ENCODE measurements at regions not wholly inside any gene's neighbourhood (a gene's known extent, or its start where the extent isn't known, plus 50 kb on each side); places are given as distances from the start of the nearest gene placed in this dataset.

DNA sequence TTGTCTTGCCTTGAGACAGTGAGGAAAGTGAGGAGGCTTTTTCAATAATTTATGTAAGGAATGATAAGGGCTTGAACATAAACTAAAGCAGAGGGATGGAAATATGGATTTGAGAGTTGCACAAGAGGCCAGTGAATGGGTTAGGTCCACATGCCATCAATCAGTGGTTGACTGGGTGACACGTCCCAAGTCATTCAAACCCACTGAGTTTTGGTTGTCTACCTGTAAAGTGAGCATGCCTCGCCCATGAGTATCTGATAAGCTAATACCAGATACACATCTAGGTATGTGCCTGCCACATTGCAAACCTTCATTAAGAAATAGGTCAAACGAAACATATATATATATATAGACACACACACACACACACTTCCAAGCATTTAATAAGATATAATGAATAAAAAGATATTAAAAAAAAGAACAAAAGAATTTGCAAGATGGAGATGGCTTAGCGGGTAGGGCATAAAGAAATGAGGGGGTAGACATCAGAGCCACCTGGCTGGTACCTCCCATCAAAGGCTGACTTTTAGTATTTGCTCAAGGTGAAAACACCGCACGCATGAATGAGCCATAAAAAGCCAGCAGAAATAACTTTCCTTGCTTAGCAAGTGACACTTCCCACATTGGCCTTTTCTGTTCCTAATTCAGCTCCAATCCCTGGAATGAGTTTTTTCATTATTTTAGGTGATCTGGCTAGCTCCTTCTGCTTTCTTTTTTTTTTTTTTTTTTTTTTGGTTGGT, 109.1 kb upstream of the GGTLC1 start:
- DNase-seq = no peak

- no peak for DNase-seq
Measured at GRCh38 chr20:24096864-24097450, 108.4 kb upstream of the GGTLC1 start.

DNA sequence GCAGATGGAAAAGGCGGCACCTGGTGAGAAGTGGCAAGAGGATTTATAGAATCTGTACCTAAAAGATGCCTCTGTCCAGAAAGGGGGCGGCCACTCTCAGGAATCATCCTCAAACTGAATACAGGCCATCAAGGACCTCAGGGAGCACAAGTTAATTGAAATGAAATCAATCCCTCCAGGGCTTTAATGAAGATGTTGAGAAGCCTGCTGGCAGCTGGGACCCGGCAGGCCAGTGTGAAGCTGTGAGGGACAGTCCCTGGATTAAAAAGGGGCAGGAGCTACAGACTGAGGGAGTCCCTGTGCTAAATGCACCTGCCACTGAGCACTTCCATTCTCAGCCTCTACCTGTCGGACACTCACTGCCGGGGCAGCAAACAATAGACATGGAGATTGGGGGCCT, 107.7 kb upstream of the GGTLC1 start:
- DNase-seq = no peak

DNA sequence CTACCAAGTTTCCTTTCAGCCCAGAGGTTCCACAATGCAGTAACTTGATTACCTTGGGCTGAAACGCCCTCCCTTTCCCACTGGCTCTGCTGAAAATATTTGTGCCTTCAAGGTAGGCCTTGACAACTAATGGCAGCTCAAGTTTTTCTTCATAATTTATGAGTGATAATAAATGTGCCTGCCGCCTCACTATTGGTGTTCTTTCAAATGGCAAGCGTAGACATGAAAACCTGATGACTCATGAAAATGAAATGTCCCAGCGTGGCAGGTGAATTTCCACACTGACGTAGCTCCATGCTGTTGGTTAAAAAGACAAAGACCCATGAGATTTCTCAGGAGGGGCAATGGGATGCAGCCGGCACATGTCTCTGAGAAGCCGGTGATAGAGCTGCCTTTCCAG, 107.2 kb upstream of the GGTLC1 start:
- no peak for DNase-seq

GRCh38 chr20:24095303-24095702, 106.7 kb upstream of the GGTLC1 start:
- no peak for DNase-seq

DNA sequence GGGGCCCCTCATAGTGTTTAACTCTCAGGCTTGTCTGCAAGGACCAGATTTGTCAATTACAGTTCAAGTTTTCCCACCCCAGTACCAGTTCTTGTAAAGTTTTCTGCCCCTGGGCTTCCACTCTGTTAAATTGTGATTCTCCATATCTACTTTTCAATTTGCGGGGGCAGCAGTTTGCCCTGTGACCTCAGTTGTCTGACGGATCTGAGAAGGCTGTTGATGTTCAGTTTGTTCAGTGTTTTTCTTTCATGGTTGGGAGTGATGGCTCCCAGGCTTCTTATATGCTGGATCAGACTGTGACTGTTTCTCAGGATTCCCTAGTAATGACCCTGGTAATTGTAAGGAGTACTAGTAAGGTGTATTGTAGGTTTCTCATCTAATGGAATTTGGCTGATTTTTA, 101.0 kb upstream of the GGTLC1 start:
- no peak for DNase-seq

GRCh38 chr20:24086121-24086520, 97.5 kb upstream of the GGTLC1 start:
- DNase-seq = no peak

- no peak for DNase-seq
Measured at GRCh38 chr20:24084281-24084680, 95.7 kb upstream of the GGTLC1 start.

GRCh38 chr20:24081077-24081476, 92.5 kb upstream of the GGTLC1 start:
- no peak for DNase-seq

GRCh38 chr20:24079661-24080412, 91.3 kb upstream of the GGTLC1 start:
- DNase-seq = no peak

GRCh38 chr20:24077145-24077544, 88.6 kb upstream of the GGTLC1 start:
- DNase-seq = no peak

DNA sequence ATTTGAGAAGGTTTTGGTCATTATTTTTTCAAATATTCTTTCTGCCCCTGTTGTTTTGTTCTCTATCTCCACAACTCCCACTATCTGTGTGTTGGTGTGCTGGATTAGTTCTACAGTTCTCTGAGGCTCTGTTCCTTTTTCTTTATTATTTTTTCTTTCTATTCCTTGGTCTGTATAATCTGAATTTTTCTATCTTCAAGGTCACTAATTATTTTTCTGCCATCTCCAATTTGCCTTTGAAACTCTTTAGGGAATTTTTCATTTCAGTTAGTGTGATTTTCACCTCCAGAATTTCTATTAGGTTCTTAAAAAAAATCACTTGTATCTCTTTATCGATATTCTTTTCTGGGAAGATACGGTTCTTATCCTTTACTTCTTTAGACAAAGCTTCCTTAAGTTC, 82.1 kb upstream of the GGTLC1 start:
- no peak for DNase-seq

GRCh38 chr20:24066076-24066700, 77.6 kb upstream of the GGTLC1 start:
- no peak for DNase-seq

GRCh38 chr20:24064915-24065314, 76.3 kb upstream of the GGTLC1 start:
- no peak for DNase-seq

- DNase-seq = no peak
Measured at GRCh38 chr20:24064092-24064491, 75.5 kb upstream of the GGTLC1 start.

DNA sequence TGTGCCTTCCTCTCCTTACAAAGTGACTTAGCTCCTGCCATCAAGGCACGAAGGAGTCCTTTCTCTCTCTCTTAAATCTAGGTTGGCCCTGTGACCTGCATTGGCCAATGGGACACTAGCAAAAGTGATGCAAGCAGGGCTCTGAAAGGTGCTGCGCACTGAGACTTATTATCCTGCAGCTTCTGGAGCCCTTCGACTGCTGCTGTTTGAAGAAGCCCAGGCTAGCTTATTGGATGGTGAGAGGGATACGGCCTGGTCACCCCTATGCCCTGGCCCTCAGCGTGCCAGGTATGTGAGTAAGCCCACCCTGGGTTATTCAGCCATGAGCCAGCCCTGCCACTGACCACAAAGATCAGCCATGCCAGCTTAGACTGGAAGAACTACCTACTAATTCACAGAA, 74.5 kb upstream of the GGTLC1 start:
- no peak for DNase-seq

GRCh38 chr20:24060851-24061590, 72.4 kb upstream of the GGTLC1 start:
- DNase-seq = no peak

DNA sequence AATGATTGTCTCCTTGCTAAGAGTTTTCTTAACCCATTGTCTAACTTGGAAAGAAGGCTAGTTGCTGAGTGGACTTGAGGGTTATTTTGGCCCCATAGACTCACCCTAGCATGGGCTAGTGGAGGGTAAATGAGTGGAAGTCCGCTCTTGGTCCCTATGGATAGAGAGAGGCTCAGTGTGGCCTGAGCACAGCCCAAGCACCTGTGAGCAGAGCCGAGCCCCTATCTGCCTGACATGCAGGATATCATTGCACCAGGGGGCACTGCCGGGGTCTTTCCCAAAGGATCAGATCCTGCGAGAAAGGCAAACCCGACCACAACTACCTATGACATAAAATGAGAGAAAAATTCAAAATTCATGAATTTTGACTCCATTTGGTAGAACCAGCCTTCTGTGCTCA, 70.6 kb upstream of the GGTLC1 start:
- no peak for DNase-seq

DNA sequence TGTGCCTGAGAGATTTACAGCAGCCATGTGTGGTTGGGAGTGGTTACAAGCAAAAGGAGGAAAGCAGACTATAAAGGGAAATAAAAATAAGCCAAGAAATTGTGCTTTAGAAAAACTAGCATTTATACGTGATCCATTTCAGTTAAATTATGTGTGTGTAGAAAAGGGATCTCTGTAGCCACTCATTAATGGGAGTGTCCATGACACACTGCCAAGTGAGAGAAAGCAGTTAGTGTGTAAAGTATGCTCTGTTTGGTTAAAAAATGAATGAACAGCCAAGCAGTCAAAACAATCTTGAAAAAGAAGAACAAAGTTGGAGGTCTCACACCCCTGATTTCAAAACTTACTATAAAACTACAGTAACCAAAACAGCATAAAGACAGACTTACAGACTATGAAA, 67.9 kb upstream of the GGTLC1 start:
- no peak for DNase-seq

DNA sequence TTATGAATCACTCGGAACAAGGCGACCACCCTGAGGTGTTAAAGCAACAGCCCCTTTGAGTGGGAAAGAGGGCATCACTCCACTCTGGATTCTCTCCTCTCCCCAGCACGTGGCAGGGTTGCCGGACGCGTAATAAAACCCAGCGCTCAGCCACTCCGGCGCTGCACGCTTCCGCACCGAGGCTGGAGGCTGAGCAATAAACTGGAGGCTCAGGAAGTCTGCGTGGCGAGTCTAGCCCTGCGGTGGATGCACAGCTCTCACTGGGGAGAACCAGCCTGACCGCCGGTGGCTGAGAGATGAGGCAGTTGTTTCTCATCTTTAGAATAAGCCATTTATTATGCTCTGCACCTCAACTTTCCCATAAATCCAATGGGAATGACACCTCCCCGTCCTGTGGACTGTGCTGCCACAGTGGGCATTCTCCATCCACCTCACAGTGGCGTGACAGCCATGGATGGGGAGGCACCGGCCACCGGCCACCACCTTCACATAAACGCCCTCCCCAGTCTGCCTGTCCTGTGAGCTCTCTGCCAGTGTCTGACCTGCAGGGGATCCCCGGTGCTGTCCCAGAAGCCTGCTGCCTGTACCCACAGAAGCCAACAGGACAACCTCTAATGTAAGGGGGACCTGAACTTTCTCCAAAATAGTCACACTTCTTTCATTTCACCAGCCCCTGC, 64.2 kb upstream of the GGTLC1 start:
- no peak for DNase-seq

DNA sequence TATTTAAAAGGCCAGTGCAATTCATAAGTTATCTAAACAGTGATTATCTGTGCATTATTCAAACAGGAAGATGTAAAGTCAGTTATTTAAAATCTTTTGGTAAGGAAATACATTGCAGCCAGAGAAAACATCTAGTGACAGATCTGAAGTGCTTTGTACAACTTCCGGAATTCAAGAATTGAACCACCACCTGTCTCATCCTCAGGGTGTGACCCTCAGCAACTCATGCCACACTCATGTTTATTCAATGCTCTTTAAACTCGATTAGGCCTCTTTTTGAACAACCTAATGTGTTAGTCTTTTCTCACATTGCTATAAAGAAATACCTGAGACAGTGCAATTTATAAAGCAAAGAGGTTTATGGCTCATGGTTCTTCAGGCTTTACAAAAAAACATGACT, 62.6 kb upstream of the GGTLC1 start:
- no peak for DNase-seq

GRCh38 chr20:24050119-24050518, 61.5 kb upstream of the GGTLC1 start:
- no peak for DNase-seq

- no peak for DNase-seq
Measured at GRCh38 chr20:24049081-24049480, 60.5 kb upstream of the GGTLC1 start.

All from bone marrow (tissue), 2 donors.